Neural progenitor cell (in vitro differentiated cells): ENCODE measurements at regions not wholly inside any gene's neighbourhood (a gene's known extent, or its start where the extent isn't known, plus 50 kb on each side); places are given as distances from the start of the nearest gene placed in this dataset.

Experiments
- DNase-seq: peaks from one replicate; pipeline ENCODE4 v3.0.0-alpha.2; 2016; ENCODE audit warnings: low spot score
- H2AFZ ChIP-seq: fragments of 200-600 bp; sonication (generic); replicated peaks from 2 replicates; pipeline ENCODE4 v1.6.1; 2016; ENCODE audit warnings: antibody characterized with exemption
- H3F3A ChIP-seq: fragments of 200-600 bp; sonication (generic); 2 replicates; pipeline ENCODE4 v1.6.1; 2016; ENCODE audit warnings: antibody characterized with exemption, low read depth
- H3K27ac ChIP-seq: fragments of 200-600 bp; sonication (generic); 2 replicates; pipeline ENCODE4 v1.5.1; 2016; ENCODE audit warnings: mild to moderate bottlenecking
- H3K27me3 ChIP-seq: fragments of 200-600 bp; sonication (generic); 2 replicates; pipeline ENCODE4 v1.6.1; 2016; ENCODE audit warnings: mild to moderate bottlenecking, moderate library complexity
- H3K36me3 ChIP-seq: fragments of 200-600 bp; sonication (generic); 2 replicates; pipeline ENCODE4 v1.5.1; 2016
- H3K4me1 ChIP-seq: fragments of 200-600 bp; sonication (generic); 2 replicates; pipeline ENCODE4 v1.6.1; 2016; ENCODE audit warnings: mixed run types
- H3K4me2 ChIP-seq: fragments of 200-600 bp; sonication (generic); 2 replicates; pipeline ENCODE4 v1.6.1; 2016
- H3K4me3 ChIP-seq: fragments of 200-600 bp; sonication (generic); 2 replicates; pipeline ENCODE4 v1.5.1; 2016
- H3K79me2 ChIP-seq: fragments of 200-600 bp; sonication (generic); 2 replicates; pipeline ENCODE4 v1.6.1; 2016; ENCODE audit warnings: low read depth
- H3K9ac ChIP-seq: fragments of 200-600 bp; sonication (generic); 2 replicates; pipeline ENCODE4 v1.6.1; 2016
- H3K9me3 ChIP-seq: fragments of 200-600 bp; sonication (generic); 2 replicates; pipeline ENCODE4 v1.5.1; 2016; ENCODE audit warnings: low read depth
- H4K20me1 ChIP-seq: fragments of 200-600 bp; sonication (generic); 2 replicates; pipeline ENCODE4 v1.6.1; 2016; ENCODE audit warnings: low read depth
- H3K27ac Mint-ChIP-seq: 3 replicates; pipeline ENCODE4 v1.8.0; 2021; ENCODE audit warnings: mixed read lengths
- H3K27me3 Mint-ChIP-seq: 2 replicates; pipeline ENCODE4 v1.8.0; 2022; ENCODE audit warnings: low read depth, mild to moderate bottlenecking, inconsistent platforms, moderate library complexity, mixed read lengths; ENCODE audit not compliant: insufficient read depth
- H3K36me3 Mint-ChIP-seq: 3 replicates; pipeline ENCODE4 v1.8.0; 2021; ENCODE audit warnings: mixed read lengths
- H3K4me1 Mint-ChIP-seq: 3 replicates; pipeline ENCODE4 v1.8.0; 2021; ENCODE audit warnings: mixed read lengths
- H3K4me3 Mint-ChIP-seq: 3 replicates; pipeline ENCODE4 v1.8.0; 2021; ENCODE audit warnings: mild to moderate bottlenecking, moderate library complexity, mixed read lengths
- H3K9me3 Mint-ChIP-seq: 3 replicates; pipeline ENCODE4 v1.8.0; 2020; ENCODE audit warnings: mixed read lengths
- CTCF ChIP-seq: fragments of 200-600 bp; sonication (generic); IDR thresholded peaks from 2 replicates; pipeline ENCODE4 v1.5.1; 2017; ENCODE audit warnings: antibody characterized with exemption, mild to moderate bottlenecking
- EZH2 ChIP-seq: fragments of 200-600 bp; sonication (generic); IDR thresholded peaks from 2 replicates; pipeline ENCODE4 v1.6.1; 2017; ENCODE audit warnings: antibody characterized with exemption, mild to moderate bottlenecking, moderate library complexity
- EZH2phosphoT487 ChIP-seq: fragments of 200-600 bp; sonication (generic); IDR thresholded peaks from 2 replicates; pipeline ENCODE4 v1.6.1; 2017; ENCODE audit warnings: antibody characterized with exemption

- Histone ChIP-seq H3K27me3 (no peaks in the 10 kb centered on the region), H4K20me1 (no peaks in the 10 kb centered on the region), H3K79me2 (no peaks in the 10 kb centered on the region), H3K9ac (no peak overlapping the region), H3K4me1 (no peaks in the 10 kb centered on the region), H3K9me3 (no peaks in the 10 kb centered on the region), H3K27ac (no peak overlapping the region), H3K4me3 (no peak overlapping the region), H3F3A (no peaks in the 10 kb centered on the region), H3K36me3 (no peaks in the 10 kb centered on the region), H2AFZ (no peak overlapping the region), H3K4me2 (no peak overlapping the region)
- no peak overlapping the region for H3K4me3 Mint-ChIP-seq
- no peaks in the 10 kb centered on the region for H3K36me3 Mint-ChIP-seq
- H3K27me3 Mint-ChIP-seq = peaks cover 7% of the 10 kb centered on the region
- TF ChIP-seq EZH2phosphoT487 (no peak), EZH2 (no peak), CTCF (no peak)
- H3K9me3 Mint-ChIP-seq = no peaks in the 10 kb centered on the region
- H3K27ac Mint-ChIP-seq = no peak overlapping the region
- DNase-seq = no peak
- H3K4me1 Mint-ChIP-seq = peaks cover 5% of the 10 kb centered on the region
Measured at GRCh38 chr3:16031434-16031833, 143.0 kb upstream of the GALNT15 start.

- H3K4me1 Mint-ChIP-seq = no peaks in the 10 kb centered on the region
- peaks cover 5% of the 10 kb centered on the region for H3K27me3 Mint-ChIP-seq
Measured at GRCh38 chr3:16033889-16034687, 140.4 kb upstream of the GALNT15 start.

GRCh38 chr3:16040991-16041390 is 133.5 kb upstream of the GALNT15 start:
- no peak overlapping the region for H3K4me2 ChIP-seq
- H4K20me1 ChIP-seq = no peaks in the 10 kb centered on the region
- H3K36me3 ChIP-seq = no peaks in the 10 kb centered on the region
- no peak for DNase-seq
- Mint-ChIP-seq H3K36me3 (no peaks in the 10 kb centered on the region), H3K9me3 (no peaks in the 10 kb centered on the region), H3K27ac (no peak overlapping the region), H3K27me3 (no peaks in the 10 kb centered on the region), H3K4me3 (no peak overlapping the region), H3K4me1 (no peaks in the 10 kb centered on the region)
- TF ChIP-seq EZH2phosphoT487 = no peak
- TF ChIP-seq EZH2 = no peak
- no peak for TF ChIP-seq CTCF
- H3K4me3 ChIP-seq = no peak overlapping the region
- H3K4me1 ChIP-seq = no peaks in the 10 kb centered on the region
- no peak overlapping the region for H2AFZ ChIP-seq
- H3K9ac ChIP-seq = no peak overlapping the region
- no peaks in the 10 kb centered on the region for H3K79me2 ChIP-seq
- H3F3A ChIP-seq = no peaks in the 10 kb centered on the region
- no peak overlapping the region for H3K27ac ChIP-seq
- peaks cover 5% of the 10 kb centered on the region for H3K9me3 ChIP-seq
- H3K27me3 ChIP-seq = no peaks in the 10 kb centered on the region

More at GRCh38 chr3:16033889-16034687, 140.4 kb upstream of the GALNT15 start:
- Mint-ChIP-seq H3K27ac (no peak overlapping the region), H3K4me3 (no peak overlapping the region), H3K9me3 (no peaks in the 10 kb centered on the region), H3K36me3 (no peaks in the 10 kb centered on the region)
- Histone ChIP-seq H3K27ac (no peak overlapping the region), H3K9me3 (peaks cover 4% of the 10 kb centered on the region), H2AFZ (no peak overlapping the region), H3F3A (no peaks in the 10 kb centered on the region), H4K20me1 (no peaks in the 10 kb centered on the region), H3K9ac (no peak overlapping the region), H3K79me2 (no peaks in the 10 kb centered on the region), H3K27me3 (no peaks in the 10 kb centered on the region), H3K4me1 (no peaks in the 10 kb centered on the region), H3K4me2 (no peak overlapping the region), H3K36me3 (no peaks in the 10 kb centered on the region), H3K4me3 (no peak overlapping the region)
- TF ChIP-seq EZH2phosphoT487 = no peak
- no peak for DNase-seq
